ENCODE measurements at regions not wholly inside any gene's neighbourhood (a gene's known extent, or its start where the extent isn't known, plus 50 kb on each side); places are given as distances from the start of the nearest gene placed in this dataset.
"Not testable (repeated sequence)": the region's sequence is repeated elsewhere in the genome, so short reads cannot be mapped to it uniquely, and the experiment has no call there.

- DNase-seq (ENCODE audit: low read depth), result no peak
These were observed 79.5 kb upstream of the DMRT1 start for GRCh38 chr9:761793-762560.

GRCh38 chr9:763692-764091 lies 77.8 kb upstream of the DMRT1 start:
- DNase-seq (ENCODE audit: low read depth), result no peak

GRCh38 chr9:764105-764524 lies 77.4 kb upstream of the DMRT1 start:
- peak; percentile 4 for DNase-seq (ENCODE audit: low read depth)

GRCh38 chr9:764986-765385 lies 76.5 kb upstream of the DMRT1 start:
- DNase-seq (ENCODE audit: low read depth), result no peak

GRCh38 chr9:767061-767561 lies 74.4 kb upstream of the DMRT1 start:
- DNase-seq (ENCODE audit: low read depth), result not testable (repeated sequence)

- no peak for DNase-seq (ENCODE audit: low read depth)
These were observed 65.4 kb upstream of the DMRT1 start for GRCh38 chr9:776086-776485.

GRCh38 chr9:777978-778377 lies 63.5 kb upstream of the DMRT1 start:
- DNase-seq (ENCODE audit: low read depth), result no peak

- no peak for DNase-seq (ENCODE audit: low read depth)
These were observed 57.3 kb upstream of the DMRT1 start for GRCh38 chr9:784202-784601.

- DNase-seq (ENCODE audit: low read depth), result no peak
These were observed 56.6 kb upstream of the DMRT1 start for GRCh38 chr9:784916-785315.

- no peak for DNase-seq (ENCODE audit: low read depth)
These were observed 55.5 kb upstream of the DMRT1 start for GRCh38 chr9:785997-786396.

- no peak for DNase-seq (ENCODE audit: low read depth)
These were observed 55.1 kb upstream of the DMRT1 start for GRCh38 chr9:786405-786804.

GRCh38 chr9:788777-789176 lies 52.7 kb upstream of the DMRT1 start:
- DNase-seq (ENCODE audit: low read depth), result no peak

Measured in activated T-cell treated with anti-CD3 and anti-CD28 coated beads for 24 hours (primary cell).